Stimulated activated CD8-positive, alpha-beta memory T cell treated with anti-CD3 and anti-CD28 coated beads, Interleukin-7, amount 100 ng/mL, for 48 hours (primary cell): ENCODE measurements at regions not wholly inside any gene's neighbourhood (a gene's known extent, or its start where the extent isn't known, plus 50 kb on each side); places are given as distances from the start of the nearest gene placed in this dataset.
"Not testable (repeated sequence)": the region's sequence is repeated elsewhere in the genome, so short reads cannot be mapped to it uniquely, and the experiment has no call there.

ENCODE experiments used
- DNase-seq, 2 donors: peaks; one replicate each; pipeline ENCODE4 v3.0.0-alpha.2; 2020; ENCODE audit warnings: low read depth in 1 of 2; ENCODE audit errors: extremely low read depth in 1 of 2

DNA sequence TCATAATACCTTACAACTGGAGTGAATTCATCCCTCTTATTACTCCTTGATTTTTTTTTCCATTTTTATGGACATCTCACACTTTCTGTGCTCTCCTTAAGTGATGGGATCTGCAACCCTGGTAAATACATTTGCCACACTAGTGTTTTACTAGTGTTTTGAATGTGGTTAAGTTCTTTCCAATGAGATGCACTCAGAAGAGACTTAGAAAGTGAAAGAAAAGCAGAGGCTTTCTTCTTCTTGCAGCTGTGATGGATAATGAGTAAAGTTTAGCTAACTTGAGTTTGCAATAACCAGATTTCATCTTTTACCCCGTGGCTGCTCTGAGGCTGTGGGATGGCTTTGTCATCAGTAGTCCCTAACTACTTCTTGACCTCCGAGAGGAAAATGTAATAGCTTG, 1248.4 kb downstream of the NSUN3 start:
- no peak for DNase-seq

DNA sequence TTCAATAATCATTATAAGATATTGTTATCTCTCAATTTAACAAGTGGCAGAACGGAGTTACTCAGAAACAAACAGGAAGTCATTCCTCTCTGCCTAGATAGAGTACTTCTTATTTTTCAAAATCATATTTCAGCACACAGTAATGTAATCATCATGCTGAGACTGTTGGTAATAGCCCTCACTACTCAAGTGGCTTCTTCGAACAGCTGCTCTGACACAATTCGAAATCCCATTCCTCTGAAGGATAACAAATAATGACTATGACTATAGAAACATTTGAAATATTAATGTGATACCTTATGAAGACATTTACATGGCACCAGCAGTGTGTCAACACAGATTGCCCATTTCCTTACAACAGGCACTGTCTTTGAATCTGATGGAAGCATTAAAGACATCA, 1249.8 kb downstream of the NSUN3 start:
- no peak for DNase-seq

DNA sequence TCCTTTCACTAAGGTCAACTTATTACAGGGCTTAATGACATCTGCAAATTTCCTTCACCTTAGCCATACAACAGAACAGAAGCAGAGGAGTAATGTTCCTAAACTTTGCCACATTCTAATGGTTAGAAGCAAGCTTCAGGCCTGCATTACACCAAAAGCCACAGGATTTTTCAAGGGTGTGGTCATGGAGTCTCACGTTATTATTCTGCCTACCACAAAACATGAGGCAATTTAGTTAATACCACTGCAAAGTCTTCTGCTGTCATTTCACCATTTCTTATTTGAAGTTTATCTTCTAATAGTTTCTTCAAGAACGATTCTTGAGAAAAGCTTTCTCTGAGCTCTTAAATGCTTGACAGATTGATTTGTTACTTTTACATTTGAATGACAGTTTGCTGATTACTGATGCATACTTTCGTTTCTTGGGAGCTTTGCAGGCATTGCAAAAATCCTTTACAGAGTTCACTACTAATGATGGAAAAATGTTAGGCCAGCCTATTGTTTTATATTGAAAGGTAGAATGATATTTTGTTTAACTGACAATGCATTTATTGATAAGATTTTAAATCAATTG, 1257.1 kb downstream of the NSUN3 start:
- DNase-seq, result no peak

DNA sequence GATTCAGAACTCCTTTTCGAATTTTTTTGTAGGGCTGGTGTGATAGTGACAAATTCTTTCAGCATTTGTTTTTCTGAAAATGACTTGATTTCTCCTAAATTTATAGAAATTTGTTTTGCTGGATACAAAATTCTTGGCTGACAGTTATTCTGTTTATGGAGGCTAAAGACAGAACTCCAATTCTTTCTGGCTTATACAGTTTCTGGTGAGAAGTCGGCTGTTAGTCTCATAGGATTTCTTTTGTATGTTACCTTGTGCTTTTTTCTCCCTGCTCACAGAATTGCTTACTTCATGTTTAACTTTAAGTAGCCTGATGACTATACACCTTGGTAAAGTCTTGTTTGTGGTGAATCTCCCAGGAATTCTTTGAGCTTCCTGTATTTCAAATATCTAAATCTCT, 1264.6 kb downstream of the NSUN3 start:
- no peak for DNase-seq

DNA sequence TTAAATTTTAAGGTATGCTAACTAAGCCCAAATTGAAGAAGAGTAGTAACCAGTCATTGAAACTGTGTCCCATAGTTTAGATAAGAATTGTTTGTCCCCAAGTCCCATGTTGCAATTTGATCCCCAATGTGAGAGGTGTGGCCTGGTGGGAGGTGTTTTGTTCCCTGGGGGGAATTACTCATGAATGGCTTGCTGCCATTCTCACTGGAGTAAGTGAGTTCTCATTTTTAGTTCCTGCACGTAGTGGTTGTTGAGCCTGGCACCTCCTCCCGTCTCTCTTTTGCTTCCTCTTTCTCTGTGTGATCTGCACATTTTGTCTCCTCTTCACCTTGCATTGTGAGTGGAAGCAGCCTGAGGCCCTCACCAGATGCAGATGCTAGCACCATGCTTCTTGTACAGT, 1271.0 kb downstream of the NSUN3 start:
- DNase-seq, result no peak

DNA sequence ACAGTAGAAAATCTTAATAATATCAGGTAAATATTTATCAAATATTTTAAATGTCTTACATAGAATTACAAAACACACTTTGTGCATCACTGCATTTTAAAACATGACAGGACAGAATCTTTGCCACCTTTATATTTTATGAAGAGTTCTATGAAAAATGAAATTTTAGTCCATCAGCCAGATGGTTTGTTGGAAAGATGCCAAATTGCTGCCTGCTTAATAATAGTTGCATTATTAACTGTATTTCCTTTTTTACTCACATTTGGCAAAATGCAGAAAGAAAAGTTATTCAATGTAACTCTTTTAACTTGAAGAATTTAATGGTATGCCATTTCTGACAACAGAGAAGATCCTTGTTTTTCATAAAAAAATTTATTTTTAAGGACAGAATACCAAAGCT, 1271.6 kb downstream of the NSUN3 start:
- DNase-seq, result no peak

DNA sequence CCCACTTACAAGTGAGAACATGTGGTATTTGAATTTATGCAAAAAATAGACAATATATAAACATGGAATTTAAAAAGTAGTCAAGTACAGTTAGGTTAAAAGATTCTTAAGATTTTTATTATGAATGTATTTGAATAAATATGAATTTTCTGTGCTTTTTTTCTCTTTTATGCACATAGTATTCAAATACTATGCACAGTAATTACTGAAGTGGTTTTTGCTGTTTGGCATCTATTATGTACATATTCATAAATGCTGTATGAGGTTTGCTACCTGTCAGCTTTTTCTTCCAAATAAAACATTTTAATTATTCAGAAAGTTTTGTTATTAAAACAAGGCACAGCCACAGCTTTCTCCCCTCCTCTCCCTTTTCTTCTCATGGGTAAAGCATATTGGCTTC, 1272.7 kb downstream of the NSUN3 start:
- DNase-seq, result no peak

DNA sequence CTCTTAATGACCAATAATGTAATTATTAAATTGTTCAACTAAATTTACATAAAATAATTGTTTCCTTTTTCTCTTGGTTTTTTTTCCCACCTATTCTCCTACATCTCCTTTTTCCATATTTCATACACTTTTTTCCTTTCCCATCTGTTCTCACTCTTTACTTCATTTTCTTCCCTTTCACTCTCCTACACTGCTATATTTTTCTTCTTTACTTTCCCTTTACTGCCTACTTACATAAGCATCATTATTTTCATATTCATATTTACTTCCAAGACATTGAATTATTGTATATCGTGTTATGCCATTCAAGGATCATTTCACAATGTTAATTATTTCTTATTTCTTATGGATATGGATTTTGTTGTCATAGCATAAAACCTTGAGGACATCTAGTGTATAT, 1275.6 kb downstream of the NSUN3 start:
- no peak for DNase-seq

DNA sequence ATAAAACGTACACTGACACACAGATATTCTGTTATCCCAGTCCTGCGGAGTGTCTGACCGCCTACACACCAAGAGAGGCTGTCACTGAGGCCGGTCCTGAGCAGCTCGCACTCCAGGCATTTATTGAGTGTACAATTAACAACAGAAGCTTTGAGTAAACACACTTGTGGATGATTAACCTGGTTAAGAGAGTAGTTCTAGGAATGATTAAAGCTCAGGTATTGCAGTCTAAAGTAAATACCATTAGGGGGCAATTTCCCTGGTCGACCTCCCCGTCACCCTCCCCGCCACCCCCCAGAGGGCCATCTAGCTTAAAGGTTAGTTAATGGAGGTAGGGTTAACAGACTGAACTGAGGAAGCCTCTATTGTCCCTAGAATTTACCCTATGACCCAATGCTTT, 1278.5 kb downstream of the NSUN3 start:
- no peak for DNase-seq

DNA sequence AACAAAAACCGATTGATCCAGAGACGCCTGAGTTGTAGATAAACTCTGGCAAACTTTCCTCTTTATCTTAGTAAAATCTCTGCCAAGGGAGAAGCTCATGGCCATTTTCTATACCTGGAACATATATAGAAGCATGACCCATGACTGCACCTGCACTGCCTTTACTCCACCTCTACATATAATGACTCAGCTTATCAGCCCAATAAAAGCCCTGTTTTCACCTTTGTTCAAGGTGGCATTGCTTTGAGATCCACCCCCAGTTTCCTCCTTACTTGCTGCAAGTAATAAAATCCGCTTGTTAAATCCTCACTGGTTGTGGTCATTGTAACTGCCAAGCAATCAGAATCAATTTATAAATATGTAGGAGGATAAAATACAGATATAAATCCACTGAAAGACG, 1280.4 kb downstream of the NSUN3 start:
- DNase-seq, result no peak

DNA sequence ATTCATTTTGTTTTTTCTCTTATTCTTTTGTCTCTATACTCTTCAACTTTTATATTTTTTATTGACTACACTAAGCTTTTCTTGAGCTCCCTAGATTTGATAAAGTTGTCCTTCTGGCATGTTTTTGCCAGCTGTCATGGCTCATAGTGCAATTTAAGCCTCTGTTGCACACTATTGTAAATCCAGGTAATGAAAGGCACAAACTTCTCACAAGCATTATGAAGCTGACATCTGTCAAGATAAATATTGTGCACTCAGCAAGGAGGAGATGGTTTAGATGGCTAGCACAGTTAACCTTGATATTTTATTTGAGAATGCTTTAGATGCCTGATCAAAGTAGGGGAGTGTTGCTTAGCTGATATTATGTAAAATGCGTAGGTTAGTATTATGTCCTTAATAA, 1280.9 kb downstream of the NSUN3 start:
- no peak for DNase-seq

DNA sequence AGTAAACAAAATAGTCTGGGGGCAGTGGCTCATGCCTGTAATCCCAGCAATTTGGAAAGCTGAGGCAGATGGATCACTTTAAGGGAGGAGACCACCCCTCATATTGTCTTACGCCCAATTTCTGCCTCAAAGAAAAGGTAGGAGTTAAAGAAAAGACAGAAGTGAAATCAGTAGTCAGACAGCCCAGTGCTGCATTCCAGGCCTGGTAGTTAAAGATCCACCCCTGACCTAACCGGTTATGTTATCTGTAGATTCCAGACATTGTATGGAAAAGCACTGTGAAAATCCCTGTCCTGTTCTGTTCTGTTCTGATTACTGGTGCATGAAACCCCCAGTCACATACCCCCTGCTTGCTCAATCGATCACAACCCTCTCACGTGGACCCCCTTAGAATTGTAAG, 1285.1 kb downstream of the NSUN3 start:
- DNase-seq, result not testable (repeated sequence)

DNA sequence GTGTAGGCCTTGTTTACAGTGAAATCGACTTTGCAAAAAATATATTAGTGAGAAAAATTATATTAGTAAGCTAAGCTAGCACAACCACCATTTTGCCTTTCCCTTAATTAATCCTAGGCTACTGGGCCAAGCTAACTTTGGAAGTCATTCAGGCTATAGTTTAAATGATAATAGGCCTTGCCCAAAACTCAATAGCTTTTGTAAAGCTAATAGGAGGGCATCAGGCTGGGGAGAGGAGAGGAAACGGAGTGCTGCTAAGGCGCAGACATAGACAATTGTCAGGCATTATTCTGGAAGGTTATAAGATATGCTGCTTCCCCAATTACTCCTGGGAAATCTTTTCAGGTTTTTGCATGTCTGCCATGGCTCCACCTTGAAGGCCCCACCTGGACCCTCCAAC, 1286.0 kb downstream of the NSUN3 start:
- DNase-seq, result no peak

DNA sequence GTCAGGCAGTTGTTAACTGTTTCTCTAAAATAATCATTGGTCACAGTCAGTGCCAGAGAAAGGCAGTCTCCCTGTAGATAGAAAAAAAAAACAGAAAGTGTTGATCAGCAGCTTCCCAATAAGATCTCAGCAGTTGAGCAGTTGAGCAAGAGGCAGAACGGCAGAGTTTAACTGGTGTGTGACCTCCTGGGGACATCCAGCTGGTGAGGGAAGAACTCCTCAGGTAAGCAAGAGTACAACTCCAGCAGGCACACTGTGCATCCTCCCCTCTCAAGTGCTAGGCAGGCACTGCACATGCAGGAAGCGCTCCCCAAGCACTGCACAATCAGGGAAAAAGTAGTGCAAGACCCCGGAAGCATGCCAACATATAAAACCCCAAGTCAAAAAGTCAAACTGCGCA, 1287.2 kb downstream of the NSUN3 start:
- no peak for DNase-seq

DNA sequence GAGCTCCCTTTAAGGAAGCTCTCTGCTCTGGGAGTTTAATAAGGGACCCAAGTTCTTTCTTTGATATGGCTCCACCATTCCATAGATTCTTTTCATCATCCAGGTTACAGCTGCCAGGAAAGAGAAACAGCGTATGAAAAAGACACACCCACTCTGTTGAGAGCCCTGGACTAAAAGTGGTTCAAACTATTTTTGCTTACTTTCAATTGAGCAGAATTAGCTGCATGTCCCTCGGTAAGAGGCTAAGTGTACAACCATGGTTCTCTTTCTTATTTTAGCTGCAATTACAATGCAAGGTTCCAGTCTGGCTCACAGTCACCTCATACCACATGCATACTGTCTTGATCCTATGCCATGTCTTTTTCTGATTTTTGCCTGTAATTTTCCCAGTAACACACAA, 1288.3 kb downstream of the NSUN3 start:
- no peak for DNase-seq

DNA sequence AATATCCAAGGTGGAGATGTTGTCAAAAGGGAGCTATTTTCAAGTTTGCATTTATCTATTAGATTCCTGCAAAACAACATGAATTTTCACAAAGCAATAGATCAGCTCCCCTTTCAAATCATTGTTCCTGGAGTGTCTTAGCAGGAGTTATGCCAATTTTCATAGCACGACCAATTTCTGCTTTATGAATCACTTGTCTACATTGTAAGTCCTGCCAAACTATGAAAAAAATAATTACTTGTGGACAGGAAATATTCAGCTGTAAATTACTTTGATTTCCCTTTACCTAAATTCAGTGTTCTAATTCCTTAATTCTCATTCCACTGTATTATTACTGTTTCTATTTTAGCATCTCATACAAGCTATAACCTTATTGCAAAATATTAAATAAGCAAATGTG, 1289.6 kb downstream of the NSUN3 start:
- DNase-seq, result no peak

DNA sequence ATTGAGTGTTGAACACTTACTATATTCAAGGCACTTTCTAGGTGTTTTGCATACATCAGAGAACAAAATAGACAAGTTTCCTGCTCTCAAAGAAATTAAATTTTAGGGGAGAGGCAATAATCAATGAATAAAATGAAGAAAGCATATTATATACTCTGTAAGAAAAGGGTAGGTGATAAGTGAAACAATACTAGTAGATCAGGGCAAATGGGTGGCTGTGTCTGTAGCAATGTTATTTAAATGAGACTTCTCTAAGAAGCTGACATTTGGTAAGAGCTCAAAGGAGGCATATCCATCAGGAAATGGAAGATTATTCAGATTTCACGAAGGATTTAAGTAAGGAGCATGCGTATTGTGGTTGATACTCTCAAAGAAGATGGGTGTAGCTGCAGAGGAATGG, 1291.6 kb downstream of the NSUN3 start:
- no peak for DNase-seq

DNA sequence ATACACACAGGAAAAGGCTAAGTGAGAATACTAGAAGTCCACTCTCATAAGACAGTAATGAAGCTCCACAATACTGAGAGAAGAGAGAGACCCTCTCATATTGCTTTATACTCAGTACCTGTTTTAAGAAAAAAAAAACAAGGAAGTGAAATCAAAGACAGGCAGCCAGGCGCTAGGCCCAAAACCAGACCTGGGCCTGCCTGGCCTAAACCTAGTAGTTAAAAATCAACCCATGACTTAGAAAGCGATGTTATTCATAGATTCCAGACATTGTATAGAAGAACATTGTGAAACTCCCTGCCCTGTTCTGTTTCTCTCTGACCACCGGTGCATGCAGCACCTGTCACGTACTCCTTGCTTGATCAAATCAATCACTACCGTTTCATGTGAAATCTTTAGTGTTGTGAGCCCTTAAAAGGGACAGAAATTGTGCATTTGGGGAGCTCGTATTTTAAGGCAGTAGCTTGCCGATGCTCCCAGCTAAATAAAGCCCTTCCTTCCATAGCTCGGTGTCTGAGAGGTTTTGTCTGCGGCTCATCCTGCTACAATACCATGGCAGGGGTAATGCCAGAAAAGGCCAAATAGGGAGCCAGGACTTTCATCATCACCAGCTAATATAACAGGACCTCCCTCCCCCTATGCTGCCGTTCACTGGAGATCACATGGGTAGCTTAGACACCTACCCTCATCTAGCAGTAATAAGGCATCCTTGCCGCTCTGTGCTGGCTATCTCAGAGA, 1294.1 kb downstream of the NSUN3 start:
- no peak for DNase-seq

DNA sequence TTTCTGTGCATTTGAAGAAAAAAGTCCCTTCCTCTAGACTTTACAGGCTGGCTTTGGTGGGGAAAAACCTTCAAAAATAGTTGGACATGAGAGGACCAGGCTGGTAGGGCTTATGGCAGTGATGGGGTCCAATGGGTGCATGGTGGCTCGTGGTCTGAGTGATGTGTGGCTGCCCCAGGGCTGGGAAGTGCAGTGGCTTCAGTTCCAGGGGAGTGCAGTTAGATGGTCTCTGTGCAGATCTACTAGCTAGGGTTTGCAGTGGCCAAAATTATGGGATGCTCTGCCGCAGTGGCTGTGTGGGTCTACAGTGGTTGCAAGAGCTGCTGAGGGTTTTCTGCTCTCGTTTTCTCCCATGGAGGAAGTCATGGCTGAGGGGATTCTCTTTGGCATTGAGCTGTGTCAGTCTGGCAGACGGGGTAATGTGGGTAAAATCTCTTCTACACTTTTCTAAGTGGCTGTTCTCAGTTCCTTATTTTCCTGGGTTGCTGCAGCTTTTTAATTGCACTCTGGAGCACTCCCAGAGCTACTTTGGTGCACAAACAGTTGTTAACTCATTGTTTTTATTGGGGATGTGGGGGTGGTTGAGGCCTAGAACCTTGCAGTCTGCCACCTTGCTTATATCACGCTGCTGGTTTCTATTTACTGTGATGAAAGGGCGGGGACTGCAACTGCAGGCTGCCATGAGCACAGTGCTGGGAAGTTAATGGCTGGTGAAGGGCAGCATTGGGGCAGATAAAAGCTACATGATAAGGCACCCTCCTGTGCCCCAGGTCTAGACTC, 1324.6 kb downstream of the NSUN3 start:
- no peak for DNase-seq

DNA sequence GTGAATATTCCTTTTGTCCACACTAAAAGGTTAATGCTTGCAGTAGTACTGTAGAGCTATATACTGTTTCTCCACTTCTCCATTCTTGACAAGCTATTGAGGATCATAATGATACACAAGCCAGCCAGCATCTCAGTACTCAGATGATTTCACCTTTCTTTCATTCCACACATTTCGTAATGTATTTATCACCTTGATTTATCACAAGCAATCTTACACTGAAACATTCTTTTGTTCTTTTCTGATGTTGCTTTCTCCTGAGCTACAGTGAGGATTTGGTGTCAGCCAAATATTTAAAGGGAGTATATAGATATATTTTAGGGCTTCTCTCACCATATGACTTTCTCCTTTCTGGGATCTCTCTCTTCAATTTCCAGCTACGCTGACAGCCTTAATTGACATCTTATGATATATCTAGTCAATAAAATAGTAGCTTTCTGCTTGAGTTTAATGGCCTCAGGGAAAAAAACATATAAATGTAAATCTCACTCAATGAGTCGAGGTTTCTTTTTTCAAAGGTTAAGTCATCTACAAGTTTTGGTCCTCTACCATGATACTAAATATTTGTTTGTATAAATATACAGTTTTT, 1327.0 kb downstream of the NSUN3 start:
- DNase-seq, result no peak

DNA sequence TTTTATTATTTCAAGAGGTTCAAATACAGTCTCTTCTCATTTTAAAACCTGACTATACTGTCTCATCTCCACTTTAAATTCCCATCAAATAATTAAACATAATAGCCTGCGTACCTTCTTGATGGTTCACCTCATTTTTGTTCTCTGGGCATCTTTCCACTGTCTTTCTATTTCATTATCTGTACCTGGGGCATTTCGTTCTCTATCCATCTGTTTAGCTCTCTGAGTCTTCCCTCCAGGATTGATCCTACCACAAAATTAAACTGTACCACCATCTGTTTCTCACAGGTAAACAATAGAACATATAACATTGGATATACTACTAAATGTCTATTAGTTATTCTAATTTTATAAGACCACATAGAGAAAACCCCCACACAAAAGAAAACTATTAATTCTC, 1331.4 kb downstream of the NSUN3 start:
- no peak for DNase-seq

DNA sequence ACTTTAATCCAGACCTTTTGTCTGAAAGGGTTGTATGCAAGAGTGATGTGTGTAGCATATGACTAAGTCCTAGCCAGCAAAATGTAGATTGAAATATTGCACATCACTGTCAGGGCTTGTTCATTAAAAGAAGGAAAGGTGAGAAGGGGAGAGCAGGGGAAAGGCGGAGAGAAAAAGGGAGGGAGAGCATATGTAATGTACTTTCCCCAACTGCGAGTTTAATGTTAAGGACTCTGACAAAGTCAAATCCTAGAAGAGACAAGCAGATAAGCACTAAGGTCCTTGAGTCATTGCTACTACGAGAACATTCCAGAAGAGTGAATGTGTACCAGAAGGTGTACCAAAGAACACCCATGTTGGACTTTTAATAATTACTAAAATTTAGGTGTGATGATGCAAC, 1336.7 kb downstream of the NSUN3 start:
- DNase-seq, result no peak
